ENCODE measurements at regions not wholly inside any gene's neighbourhood (a gene's known extent, or its start where the extent isn't known, plus 50 kb on each side); places are given as distances from the start of the nearest gene placed in this dataset.
"Not testable (repeated sequence)": the region's sequence is repeated elsewhere in the genome, so short reads cannot be mapped to it uniquely, and the experiment has no call there.

GRCh38 chrX:155747520-155747919, 133.6 kb upstream of the VAMP7 start:
- Histone ChIP-seq H3K4me3 (ENCODE audit: low read length, poor library complexity, severe bottlenecking) (peak overlapping the region; percentile 37), H3K9me3 (ENCODE audit: insufficient read depth, low read depth, low read length) (no peaks in the 10 kb centered on the region), H3K9me2 (replicated peaks; ENCODE audit: low read depth, low read length) (no peaks in the 10 kb centered on the region), H3F3A (ENCODE audit: low read depth) (no peaks in the 10 kb centered on the region), H3K79me2 (ENCODE audit: insufficient read depth, low read length) (no peaks in the 10 kb centered on the region), H3K27me3 (ENCODE audit: insufficient read depth, low read length, poor library complexity, severe bottlenecking) (no peaks in the 10 kb centered on the region), H3K9ac (ENCODE audit: low read depth, low read length, poor library complexity, severe bottlenecking) (no peak overlapping the region), H3K36me3 (ENCODE audit: insufficient read depth, low read length) (no peaks in the 10 kb centered on the region), H3K4me2 (ENCODE audit: low read depth, low read length, poor library complexity, severe bottlenecking) (peak overlapping the region; percentile 47), H4K20me1 (ENCODE audit: insufficient read depth, low read length, poor library complexity, severe bottlenecking) (no peaks in the 10 kb centered on the region), H2AFZ (ENCODE audit: low read length) (no peak overlapping the region; the same call in 1 of the 2 replicates), H3K4me1 (ENCODE audit: insufficient read depth, low read length, poor library complexity, severe bottlenecking) (peaks cover 21% of the 10 kb centered on the region)
- TF ChIP-seq CTCF (conservative IDR thresholded peaks at IDR 0.05; ENCODE audit: low read length) = no peak
- TF ChIP-seq EZH2phosphoT487 (IDR thresholded peaks at IDR 0.05; ENCODE audit: borderline replicate concordance) = no peak

GRCh38 chrX:155745792-155746191, 133.0 kb upstream of the TMLHE start:
- Histone ChIP-seq H3F3A (ENCODE audit: low read depth) (no peaks in the 10 kb centered on the region), H3K4me3 (ENCODE audit: low read length, poor library complexity, severe bottlenecking) (no peak overlapping the region), H3K27me3 (ENCODE audit: insufficient read depth, low read length, poor library complexity, severe bottlenecking) (no peaks in the 10 kb centered on the region), H3K4me1 (ENCODE audit: insufficient read depth, low read length, poor library complexity, severe bottlenecking) (peaks cover 21% of the 10 kb centered on the region), H3K79me2 (ENCODE audit: insufficient read depth, low read length) (no peaks in the 10 kb centered on the region), H3K9me3 (ENCODE audit: insufficient read depth, low read depth, low read length) (no peaks in the 10 kb centered on the region), H3K36me3 (ENCODE audit: insufficient read depth, low read length) (no peaks in the 10 kb centered on the region), H4K20me1 (ENCODE audit: insufficient read depth, low read length, poor library complexity, severe bottlenecking) (no peaks in the 10 kb centered on the region), H3K9me2 (replicated peaks; ENCODE audit: low read depth, low read length) (no peaks in the 10 kb centered on the region), H3K9ac (ENCODE audit: low read depth, low read length, poor library complexity, severe bottlenecking) (no peak overlapping the region), H2AFZ (ENCODE audit: low read length) (peak overlapping the region; percentile 36; the same call in 1 of the 2 replicates), H3K4me2 (ENCODE audit: low read depth, low read length, poor library complexity, severe bottlenecking) (no peak overlapping the region)
- no peak for TF ChIP-seq CTCF (conservative IDR thresholded peaks at IDR 0.05; ENCODE audit: low read length)
- no peak for TF ChIP-seq EZH2phosphoT487 (IDR thresholded peaks at IDR 0.05; ENCODE audit: borderline replicate concordance)

- H3K4me3 ChIP-seq (ENCODE audit: low read length, poor library complexity, severe bottlenecking) = no peak overlapping the region
- no peaks in the 10 kb centered on the region for H4K20me1 ChIP-seq (ENCODE audit: insufficient read depth, low read length, poor library complexity, severe bottlenecking)
- H3K9me3 ChIP-seq (ENCODE audit: insufficient read depth, low read depth, low read length) = no peaks in the 10 kb centered on the region
- H3K9ac ChIP-seq (ENCODE audit: low read depth, low read length, poor library complexity, severe bottlenecking) = no peak overlapping the region
- H3K79me2 ChIP-seq (ENCODE audit: insufficient read depth, low read length) = no peaks in the 10 kb centered on the region
- no peaks in the 10 kb centered on the region for H3K9me2 ChIP-seq (replicated peaks; ENCODE audit: low read depth, low read length)
- H3F3A ChIP-seq (ENCODE audit: low read depth) = no peaks in the 10 kb centered on the region
- H2AFZ ChIP-seq (ENCODE audit: low read length) = no peak overlapping the region
- H3K4me1 ChIP-seq (ENCODE audit: insufficient read depth, low read length, poor library complexity, severe bottlenecking) = peaks cover 21% of the 10 kb centered on the region
- H3K4me2 ChIP-seq (ENCODE audit: low read depth, low read length, poor library complexity, severe bottlenecking) = no peak overlapping the region
- no peak for TF ChIP-seq EZH2phosphoT487 (IDR thresholded peaks at IDR 0.05; ENCODE audit: borderline replicate concordance)
- TF ChIP-seq CTCF (conservative IDR thresholded peaks at IDR 0.05; ENCODE audit: low read length) = no peak
- no peaks in the 10 kb centered on the region for H3K27me3 ChIP-seq (ENCODE audit: insufficient read depth, low read length, poor library complexity, severe bottlenecking)
- no peaks in the 10 kb centered on the region for H3K36me3 ChIP-seq (ENCODE audit: insufficient read depth, low read length)
Measured at GRCh38 chrX:155744534-155744933, 131.8 kb upstream of the TMLHE start.

GRCh38 chrX:155728335-155728734, 115.6 kb upstream of the TMLHE start:
- not testable (repeated sequence) for H3F3A ChIP-seq (ENCODE audit: low read depth); H3K79me2 ChIP-seq (ENCODE audit: insufficient read depth, low read length); H3K4me1 ChIP-seq (ENCODE audit: insufficient read depth, low read length, poor library complexity, severe bottlenecking); H3K9me2 ChIP-seq (replicated peaks; ENCODE audit: low read depth, low read length); H3K36me3 ChIP-seq (ENCODE audit: insufficient read depth, low read length); H3K4me2 ChIP-seq (ENCODE audit: low read depth, low read length, poor library complexity, severe bottlenecking); H2AFZ ChIP-seq (ENCODE audit: low read length); H3K27me3 ChIP-seq (ENCODE audit: insufficient read depth, low read length, poor library complexity, severe bottlenecking); H3K9ac ChIP-seq (ENCODE audit: low read depth, low read length, poor library complexity, severe bottlenecking); H3K9me3 ChIP-seq (ENCODE audit: insufficient read depth, low read depth, low read length); H3K4me3 ChIP-seq (ENCODE audit: low read length, poor library complexity, severe bottlenecking); H4K20me1 ChIP-seq (ENCODE audit: insufficient read depth, low read length, poor library complexity, severe bottlenecking)

Data from Loucy (cell line).